HFFc6 (cell line): ENCODE measurements at regions not wholly inside any gene's neighbourhood (a gene's known extent, or its start where the extent isn't known, plus 50 kb on each side); places are given as distances from the start of the nearest gene placed in this dataset.

Source experiments
- DNase-seq: peaks from one replicate; pipeline ENCODE4 v3.0.0-alpha.2; 2018
- H3K27ac Mint-ChIP-seq: 2 replicates; pipeline ENCODE4 v1.8.0; 2020; ENCODE audit warnings: mild to moderate bottlenecking, mixed read lengths
- H3K27me3 Mint-ChIP-seq: 2 replicates; pipeline ENCODE4 v1.8.0; 2021; ENCODE audit warnings: mild to moderate bottlenecking, moderate library complexity, mixed read lengths; ENCODE audit not compliant: insufficient read depth
- H3K36me3 Mint-ChIP-seq: 2 replicates; pipeline ENCODE4 v1.8.0; 2021; ENCODE audit warnings: low read depth, mixed read lengths
- H3K4me1 Mint-ChIP-seq: 2 replicates; pipeline ENCODE4 v1.8.0; 2020; ENCODE audit warnings: low read depth, mixed read lengths
- H3K4me3 Mint-ChIP-seq: 2 replicates; pipeline ENCODE4 v1.8.0; 2020; ENCODE audit warnings: mild to moderate bottlenecking, moderate library complexity, mixed read lengths
- H3K9me3 Mint-ChIP-seq: 2 replicates; pipeline ENCODE4 v1.8.0; 2020; ENCODE audit warnings: mild to moderate bottlenecking, mixed read lengths
- CTCF ChIP-seq: fragments of 200-600 bp; sonication (generic); IDR thresholded peaks from 2 replicates; pipeline ENCODE4 v1.5.0; 2021; ENCODE audit warnings: antibody characterized with exemption, mild to moderate bottlenecking

- Mint-ChIP-seq H3K27ac (no peak overlapping the region), H3K9me3 (peaks cover 13% of the 10 kb centered on the region), H3K4me3 (no peak overlapping the region), H3K4me1 (no peaks in the 10 kb centered on the region), H3K27me3 (no peaks in the 10 kb centered on the region), H3K36me3 (no peaks in the 10 kb centered on the region)
- TF ChIP-seq CTCF, result no peak
- no peak for DNase-seq
These were observed 366.9 kb downstream of the EPHA4 start for GRCh38 chr2:221205103-221205673.

GRCh38 chr2:221210686-221211085, 361.4 kb downstream of the EPHA4 start:
- no peak for TF ChIP-seq CTCF
- Mint-ChIP-seq H3K4me3 (no peak overlapping the region), H3K9me3 (peaks cover 18% of the 10 kb centered on the region), H3K36me3 (no peaks in the 10 kb centered on the region), H3K4me1 (no peaks in the 10 kb centered on the region), H3K27me3 (no peaks in the 10 kb centered on the region), H3K27ac (no peak overlapping the region)
- DNase-seq, result no peak

- no peak for DNase-seq
- H3K27ac Mint-ChIP-seq, result no peak overlapping the region
- H3K4me1 Mint-ChIP-seq, result no peaks in the 10 kb centered on the region
- H3K36me3 Mint-ChIP-seq, result no peaks in the 10 kb centered on the region
- no peaks in the 10 kb centered on the region for H3K27me3 Mint-ChIP-seq
- no peak overlapping the region for H3K4me3 Mint-ChIP-seq
- peaks cover 24% of the 10 kb centered on the region for H3K9me3 Mint-ChIP-seq
- no peak for TF ChIP-seq CTCF
These were observed 360.5 kb downstream of the EPHA4 start for GRCh38 chr2:221211653-221212052.

- no peaks in the 10 kb centered on the region for H3K27me3 Mint-ChIP-seq
- no peak for DNase-seq
- no peak for TF ChIP-seq CTCF
- H3K36me3 Mint-ChIP-seq, result no peaks in the 10 kb centered on the region
- H3K4me1 Mint-ChIP-seq, result no peaks in the 10 kb centered on the region
- H3K9me3 Mint-ChIP-seq, result peaks cover 24% of the 10 kb centered on the region
- no peak overlapping the region for H3K4me3 Mint-ChIP-seq
- no peak overlapping the region for H3K27ac Mint-ChIP-seq
These were observed 360.0 kb downstream of the EPHA4 start for GRCh38 chr2:221212105-221212504.

GRCh38 chr2:221215487-221215886, 356.6 kb downstream of the EPHA4 start:
- H3K27ac Mint-ChIP-seq, result no peak overlapping the region
- H3K4me3 Mint-ChIP-seq, result no peak overlapping the region
- H3K36me3 Mint-ChIP-seq, result no peaks in the 10 kb centered on the region
- no peak for DNase-seq
- TF ChIP-seq CTCF, result no peak
- H3K4me1 Mint-ChIP-seq, result no peaks in the 10 kb centered on the region
- H3K9me3 Mint-ChIP-seq, result peaks cover 10% of the 10 kb centered on the region
- no peaks in the 10 kb centered on the region; the same call in 1 of the 2 replicates for H3K27me3 Mint-ChIP-seq

GRCh38 chr2:221216636-221217035, 355.5 kb downstream of the EPHA4 start:
- no peak for TF ChIP-seq CTCF
- no peaks in the 10 kb centered on the region; the same call in 1 of the 2 replicates for H3K27me3 Mint-ChIP-seq
- no peak for DNase-seq
- peaks cover 6% of the 10 kb centered on the region for H3K9me3 Mint-ChIP-seq
- H3K4me1 Mint-ChIP-seq, result no peaks in the 10 kb centered on the region
- no peaks in the 10 kb centered on the region for H3K36me3 Mint-ChIP-seq
- H3K4me3 Mint-ChIP-seq, result no peak overlapping the region
- no peak overlapping the region for H3K27ac Mint-ChIP-seq
